Umbilical cord (tissue), 1 donor: ENCODE measurements at regions not wholly inside any gene's neighbourhood (a gene's known extent, or its start where the extent isn't known, plus 50 kb on each side); places are given as distances from the start of the nearest gene placed in this dataset.

Experiments used
- DNase-seq: peaks from one replicate; pipeline ENCODE4 v3.0.0-alpha.2; 2015; ENCODE audit warnings: low spot score

GRCh38 chr17:56648321-56648720, 54.8 kb downstream of the NOG start:
- no peak for DNase-seq

- no peak for DNase-seq
Measured at GRCh38 chr17:56648806-56649205, 55.3 kb downstream of the NOG start.

- DNase-seq: no peak
Measured at GRCh38 chr17:56652628-56653027, 59.1 kb downstream of the NOG start.

- peak; percentile 26 for DNase-seq
Measured at GRCh38 chr17:56653877-56654276, 60.4 kb downstream of the NOG start.

GRCh38 chr17:56656701-56657327, 63.3 kb downstream of the NOG start:
- DNase-seq: no peak

- no peak for DNase-seq
Measured at GRCh38 chr17:56658648-56659047, 65.1 kb downstream of the NOG start.

- DNase-seq: no peak
Measured at GRCh38 chr17:56659622-56660021, 66.1 kb downstream of the NOG start.

- no peak for DNase-seq
Measured at GRCh38 chr17:56661906-56662305, 68.4 kb downstream of the NOG start.

- DNase-seq: no peak
Measured at GRCh38 chr17:56665864-56666263, 72.4 kb downstream of the NOG start.

- DNase-seq: no peak
Measured at GRCh38 chr17:56667925-56668458, 74.5 kb downstream of the NOG start.

- DNase-seq: no peak
Measured at GRCh38 chr17:56672195-56672594, 78.7 kb downstream of the NOG start.

- DNase-seq: no peak
Measured at GRCh38 chr17:56674401-56674925, 81.0 kb downstream of the NOG start.

GRCh38 chr17:56675876-56676660, 82.6 kb downstream of the NOG start:
- no peak for DNase-seq

- no peak for DNase-seq
Measured at GRCh38 chr17:56676810-56677209, 83.3 kb downstream of the NOG start.

- no peak for DNase-seq
Measured at GRCh38 chr17:56678249-56679114, 85.0 kb downstream of the NOG start.

GRCh38 chr17:56679115-56679776, 85.7 kb downstream of the NOG start:
- peak; percentile 67 for DNase-seq

- no peak for DNase-seq
Measured at GRCh38 chr17:56679777-56680422, 86.4 kb downstream of the NOG start.

GRCh38 chr17:56680676-56681075, 87.2 kb downstream of the NOG start:
- DNase-seq: no peak

- DNase-seq: peak; percentile 26
Measured at GRCh38 chr17:56681561-56682266, 88.2 kb downstream of the NOG start.

GRCh38 chr17:56688151-56688550, 94.7 kb downstream of the NOG start:
- no peak for DNase-seq
